ENCODE measurements at regions not wholly inside any gene's neighbourhood (a gene's known extent, or its start where the extent isn't known, plus 50 kb on each side); places are given as distances from the start of the nearest gene placed in this dataset.

- no peak for DNase-seq (ENCODE audit: low read depth)
Observed at GRCh38 chr10:125213541-125214282, 53.3 kb upstream of the CTBP2 start.

GRCh38 chr10:125212150-125212809, 51.9 kb upstream of the CTBP2 start:
- no peak for DNase-seq (ENCODE audit: low read depth)
